ENCODE measurements at regions not wholly inside any gene's neighbourhood (a gene's known extent, or its start where the extent isn't known, plus 50 kb on each side); places are given as distances from the start of the nearest gene placed in this dataset.
"Not testable (repeated sequence)": the region's sequence is repeated elsewhere in the genome, so short reads cannot be mapped to it uniquely, and the experiment has no call there.

DNA sequence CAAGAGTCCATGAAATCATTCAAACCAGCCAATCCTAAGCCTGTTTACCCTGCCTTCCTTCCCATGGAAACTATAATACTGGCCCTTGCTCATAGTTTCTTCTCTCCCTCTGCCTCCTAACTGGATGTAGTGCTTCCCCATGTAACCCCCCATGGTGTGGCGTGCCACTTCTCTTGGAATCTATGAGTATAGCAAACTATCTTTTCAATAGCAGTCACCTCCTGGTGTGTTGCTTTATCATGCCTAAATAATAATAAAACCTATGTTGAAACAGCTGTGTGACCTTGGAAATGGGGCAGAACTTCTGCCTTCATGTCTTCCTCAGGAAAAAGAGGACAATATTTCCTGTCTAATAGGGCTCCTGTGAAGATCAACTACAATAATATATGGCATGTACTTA is 234.8 kb upstream of the EDNRA start:
- DNase-seq (ENCODE audit: low spot score) = no peak

DNA sequence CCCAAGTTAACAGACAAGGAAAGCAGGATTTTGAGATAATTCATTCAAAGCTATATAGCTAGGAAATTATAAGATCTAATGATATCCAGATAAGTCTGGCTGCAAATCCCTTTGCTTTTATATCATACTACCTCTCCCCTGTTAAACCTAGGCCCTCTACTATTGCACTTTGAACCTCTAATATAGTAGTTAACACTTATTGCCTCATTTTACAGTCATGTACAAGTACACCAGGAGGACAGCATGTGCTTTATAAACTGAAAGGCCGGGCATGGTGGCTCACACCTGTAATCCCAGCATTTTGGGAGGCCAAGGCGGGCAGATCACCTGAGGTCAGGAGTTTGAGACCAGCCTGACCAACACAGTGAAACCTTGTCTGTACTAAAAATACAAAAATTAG is 234.4 kb upstream of the EDNRA start:
- not testable (repeated sequence) for DNase-seq (ENCODE audit: low spot score)

DNA sequence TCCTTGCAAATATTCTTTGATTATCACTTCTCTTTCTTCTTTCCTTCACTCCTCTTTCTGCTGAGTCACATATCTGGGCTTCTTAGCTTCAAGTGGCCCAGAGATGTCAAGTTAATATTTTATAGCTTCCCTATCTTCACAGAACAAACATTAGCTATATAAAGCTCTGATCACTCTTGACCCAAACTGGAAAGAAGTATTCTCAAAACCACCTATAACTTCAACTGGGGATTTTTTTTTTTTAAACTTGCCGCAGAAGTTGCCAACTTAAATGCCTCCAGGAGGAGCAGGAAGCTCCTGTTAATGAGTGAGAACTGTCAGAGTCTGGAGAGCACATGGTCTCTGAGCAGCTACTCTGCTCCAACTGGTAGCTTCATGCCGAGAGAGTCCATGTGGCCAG is 233.3 kb upstream of the EDNRA start:
- DNase-seq (ENCODE audit: low spot score) = no peak

DNA sequence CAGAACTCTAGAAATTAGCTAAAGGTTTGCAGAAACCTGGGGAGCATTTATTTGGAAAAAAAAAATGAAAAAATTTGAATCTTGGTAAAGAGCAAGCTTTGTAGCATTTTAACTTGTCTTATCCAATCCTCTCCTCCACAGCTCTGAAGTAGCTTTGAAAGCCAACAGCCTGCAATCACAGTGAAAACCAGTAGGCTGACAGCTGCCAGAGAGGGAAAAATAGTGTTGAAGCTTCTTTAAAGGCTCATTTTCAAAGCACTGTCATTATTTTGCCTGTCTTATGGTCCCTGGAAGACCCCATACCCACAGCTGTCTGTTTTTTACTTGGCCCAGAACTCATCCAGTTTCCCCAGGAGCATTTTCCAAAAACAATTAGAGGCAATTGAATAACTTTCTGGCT is 230.8 kb upstream of the EDNRA start:
- DNase-seq (ENCODE audit: low spot score) = no peak

DNA sequence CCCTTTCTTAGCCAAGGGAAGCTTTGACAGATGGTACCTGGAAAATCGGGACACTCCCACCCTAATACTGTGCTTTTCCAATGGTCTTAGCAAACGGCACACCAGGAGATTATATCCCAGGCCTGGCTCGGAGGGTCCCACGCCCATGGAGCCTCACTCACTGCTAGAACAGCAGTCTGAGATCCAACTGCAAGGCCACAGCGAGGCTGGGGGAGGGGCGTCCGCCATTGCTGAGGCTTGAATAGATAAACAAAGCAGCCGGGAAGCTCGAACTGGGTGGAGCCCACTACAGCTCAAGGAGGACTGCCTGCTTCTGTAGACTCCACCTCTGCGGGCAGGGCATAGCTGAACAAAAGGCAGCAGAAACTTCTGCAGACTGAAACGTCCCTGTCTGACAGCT is 225.6 kb upstream of the EDNRA start:
- not testable (repeated sequence) for DNase-seq (ENCODE audit: low spot score)

DNA sequence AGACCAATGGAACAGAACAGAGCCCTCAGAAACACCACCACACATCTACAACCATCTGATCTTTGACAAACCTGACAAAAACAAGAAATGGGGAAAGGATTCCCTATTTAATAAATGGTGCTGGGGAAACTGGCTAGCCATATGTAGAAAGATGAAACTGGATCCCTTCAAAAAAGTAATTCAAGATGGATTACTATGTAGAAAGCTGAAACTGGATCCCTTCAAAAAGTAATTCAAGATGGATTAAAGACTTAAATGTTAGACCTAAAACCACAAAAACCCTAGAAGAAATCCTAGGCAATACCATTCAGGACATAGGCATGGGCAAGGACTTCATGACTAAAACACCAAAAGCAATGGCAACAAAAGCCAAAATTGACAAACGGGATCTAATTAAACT is 221.6 kb upstream of the EDNRA start:
- not testable (repeated sequence) for DNase-seq (ENCODE audit: low spot score)

DNA sequence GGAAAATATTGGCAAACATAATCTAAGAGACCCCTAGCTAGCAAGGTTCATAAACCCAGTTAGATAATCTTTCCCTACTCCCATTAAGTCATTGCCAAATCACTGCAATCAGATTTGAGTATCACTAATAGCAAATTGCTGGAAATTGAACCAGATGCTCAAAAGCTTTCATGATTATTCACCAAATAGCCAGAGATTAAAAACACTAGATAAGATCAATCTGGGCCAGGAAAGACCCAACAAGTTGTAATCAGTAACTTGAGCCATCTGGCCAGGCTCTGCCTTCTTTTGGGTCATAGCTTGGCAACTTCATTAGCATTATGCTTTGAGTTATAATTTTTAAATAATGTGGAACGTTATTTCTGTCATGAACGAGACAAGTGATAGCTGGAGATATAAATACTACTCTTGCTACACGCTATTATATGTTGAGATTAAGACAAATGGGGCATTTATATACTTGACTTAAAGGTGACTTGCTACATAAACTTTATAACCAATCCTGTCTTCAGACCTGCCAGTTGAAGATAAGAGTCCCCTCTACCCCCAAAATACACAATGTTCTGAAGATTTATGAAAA is 196.6 kb upstream of the EDNRA start:
- no peak for DNase-seq (ENCODE audit: low spot score)

DNA sequence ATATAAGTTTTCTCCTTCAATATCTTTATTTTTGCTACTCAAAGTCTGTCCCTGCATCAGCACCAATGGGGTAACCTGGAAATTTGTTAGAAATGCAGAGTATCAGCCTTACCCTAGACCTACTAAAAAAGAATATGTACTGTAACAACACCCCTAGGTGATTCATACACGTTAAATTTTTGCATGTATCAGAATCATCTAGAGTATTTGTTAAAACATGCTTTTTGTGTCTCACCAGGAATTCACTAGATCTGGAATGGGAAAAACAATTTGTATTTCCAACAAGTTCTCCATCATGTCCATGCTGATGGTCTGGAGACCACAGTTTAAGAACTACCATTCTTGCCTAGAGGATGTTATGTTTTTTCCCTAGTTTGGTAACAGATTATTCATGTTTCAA is 196.0 kb upstream of the EDNRA start:
- no peak for DNase-seq (ENCODE audit: low spot score)

DNA sequence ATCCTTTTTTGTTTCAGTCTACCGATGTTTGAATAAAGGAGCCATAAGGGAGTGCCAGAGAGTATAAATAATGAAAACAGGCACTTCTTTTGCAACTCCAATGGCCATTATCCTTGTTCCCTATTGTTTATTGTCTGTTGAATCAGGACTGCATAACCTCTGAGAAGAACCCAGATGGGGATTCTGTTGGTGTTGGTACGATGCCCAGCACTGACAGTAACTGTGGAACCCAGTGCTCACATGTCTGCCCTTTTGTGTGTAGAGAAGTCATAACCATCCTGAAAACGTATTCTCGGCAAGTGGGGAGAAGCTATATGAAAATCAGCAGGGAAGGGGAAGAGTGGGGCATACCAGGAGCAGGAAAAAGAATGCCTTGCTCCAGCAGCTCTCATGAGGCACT is 195.1 kb upstream of the EDNRA start:
- DNase-seq (ENCODE audit: low spot score) = no peak

DNA sequence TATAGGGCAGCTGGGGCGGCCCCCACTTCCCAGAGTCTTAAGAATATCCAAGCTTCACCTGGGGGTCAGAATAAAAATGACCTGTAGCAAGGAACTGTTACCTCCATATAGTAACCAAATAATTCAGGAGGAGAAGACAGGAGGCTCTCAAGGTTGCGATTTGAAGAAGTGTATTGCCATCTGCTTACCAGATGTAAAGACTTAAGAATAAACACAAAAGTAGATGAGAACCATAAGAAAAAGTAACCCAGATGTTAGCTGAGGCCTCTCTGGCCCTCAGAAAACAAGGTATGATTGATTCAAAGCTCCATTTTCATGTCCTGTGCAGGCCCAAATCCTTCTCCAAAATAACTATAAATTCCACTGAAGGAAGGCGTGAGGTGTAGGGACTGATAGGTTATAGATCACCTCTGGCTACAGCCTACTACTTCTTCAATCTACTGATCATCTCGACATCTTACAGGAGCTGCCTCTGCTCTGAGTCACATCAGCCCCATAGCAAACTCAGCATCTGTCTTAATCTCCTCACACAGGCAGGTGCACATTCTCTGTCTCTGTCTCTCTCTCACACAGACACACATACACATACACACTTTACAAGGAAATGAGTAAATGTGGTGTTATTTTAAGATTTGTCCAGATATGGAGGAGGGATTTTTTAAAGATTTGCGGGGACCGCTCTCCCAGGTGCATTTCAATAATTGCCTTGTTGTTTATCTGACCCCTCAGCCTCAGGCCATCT is 193.9 kb upstream of the EDNRA start:
- DNase-seq (ENCODE audit: low spot score) = no peak

DNA sequence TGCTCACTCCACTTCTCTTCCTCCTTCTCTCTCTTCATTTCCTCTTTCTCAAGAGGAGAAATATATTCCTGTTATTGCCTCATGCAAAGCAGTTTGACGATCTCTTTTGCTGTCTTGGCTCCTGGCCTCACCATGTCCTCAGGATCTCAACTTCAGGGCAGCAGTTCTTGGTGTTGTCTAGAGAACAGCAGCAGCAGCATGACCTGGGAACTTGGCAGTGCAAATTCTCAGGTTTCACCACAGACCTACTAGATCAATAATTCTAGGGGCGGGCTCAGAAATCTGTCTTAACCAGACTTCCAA is 193.4 kb upstream of the EDNRA start:
- no peak for DNase-seq (ENCODE audit: low spot score)

DNA sequence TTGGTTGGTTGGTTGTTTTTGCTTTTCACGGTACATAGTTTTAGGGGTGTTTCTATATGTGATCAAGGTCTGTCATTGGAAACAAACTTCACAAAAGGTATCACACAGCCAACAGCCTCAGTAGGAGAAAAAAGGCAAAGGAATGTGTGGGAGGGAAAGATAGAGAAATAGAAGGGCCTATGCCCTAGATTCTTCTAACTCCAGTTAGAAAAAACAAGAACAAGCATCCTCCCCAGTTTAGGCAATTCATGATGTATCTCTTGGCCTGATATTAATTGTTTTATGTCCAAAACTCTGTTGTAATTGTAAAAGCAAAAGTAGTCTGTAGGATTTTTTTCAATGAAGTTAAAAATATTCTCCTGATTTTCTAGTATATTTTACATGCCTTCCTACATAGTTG is 192.4 kb upstream of the EDNRA start:
- DNase-seq (ENCODE audit: low spot score) = no peak

DNA sequence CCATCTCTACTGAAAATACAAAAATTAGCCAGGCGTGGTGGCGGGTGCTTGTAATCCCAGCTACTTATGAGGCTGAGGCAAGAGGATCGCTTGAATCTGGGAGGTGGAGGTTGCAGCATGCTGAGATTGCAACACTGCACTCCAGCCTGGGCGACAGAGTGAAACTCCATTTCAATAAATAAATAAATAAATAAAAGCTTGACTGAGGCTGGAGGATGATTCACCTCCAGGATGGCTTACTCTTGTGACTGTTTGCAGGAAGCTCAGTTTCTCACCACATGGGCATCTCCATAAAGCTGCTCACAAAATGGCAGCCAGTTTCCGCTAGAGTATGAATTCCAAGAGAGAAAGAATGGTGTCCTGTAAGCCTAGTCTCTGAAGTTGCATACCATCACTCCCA is 191.7 kb upstream of the EDNRA start:
- no peak for DNase-seq (ENCODE audit: low spot score)

DNA sequence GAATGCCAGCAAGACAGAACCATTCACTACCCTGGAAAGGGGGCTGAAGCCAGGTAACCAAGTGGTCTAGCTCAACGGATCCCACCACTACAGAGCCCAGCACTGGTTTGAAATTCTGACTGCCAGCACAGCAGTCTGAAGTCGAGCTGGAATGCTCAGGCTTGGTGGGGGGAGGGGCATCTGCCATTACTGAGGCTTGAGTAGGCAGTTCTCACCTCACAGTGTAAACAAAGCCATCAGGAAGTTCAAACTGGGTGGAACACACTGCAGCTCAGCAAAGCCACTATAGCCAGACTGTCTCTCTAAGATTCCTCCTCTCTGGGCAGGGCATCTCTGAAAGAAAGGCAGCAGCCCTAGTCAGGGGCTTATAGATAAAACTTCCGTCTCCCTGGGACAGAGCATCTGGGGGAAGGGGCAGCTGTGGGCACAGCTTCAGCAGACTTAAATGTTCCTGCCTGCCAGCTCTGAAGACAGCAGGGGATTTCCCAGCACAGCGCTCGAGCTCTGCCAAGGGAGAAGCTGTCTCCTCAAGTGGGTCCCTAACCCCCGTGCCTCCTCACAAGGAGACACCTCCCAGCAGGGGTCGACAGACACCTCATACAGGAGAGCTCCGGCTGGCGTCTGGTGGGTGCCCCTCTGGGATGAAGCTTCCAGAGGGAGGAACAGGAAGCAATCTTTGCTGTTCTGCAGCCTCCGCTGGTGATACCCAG is 188.1 kb upstream of the EDNRA start:
- not testable (repeated sequence) for DNase-seq (ENCODE audit: low spot score)

DNA sequence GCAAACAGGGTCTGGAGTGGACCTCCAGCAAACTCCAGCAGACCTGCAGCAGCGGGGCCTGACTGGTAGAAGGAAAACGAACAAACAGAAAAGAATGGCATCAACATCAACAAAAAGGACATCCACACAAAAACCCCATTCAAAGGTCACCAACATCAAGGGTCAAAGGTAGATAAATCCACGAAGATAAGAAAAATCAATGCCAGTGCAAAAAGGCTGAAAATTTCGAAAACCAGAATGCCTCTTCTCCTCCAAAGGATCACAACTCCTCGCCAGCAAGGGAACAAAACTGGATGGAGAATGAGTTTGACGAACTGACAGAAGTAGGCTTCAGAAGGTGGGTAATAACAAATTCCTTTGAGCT is 187.6 kb upstream of the EDNRA start:
- not testable (repeated sequence) for DNase-seq (ENCODE audit: low spot score)

DNA sequence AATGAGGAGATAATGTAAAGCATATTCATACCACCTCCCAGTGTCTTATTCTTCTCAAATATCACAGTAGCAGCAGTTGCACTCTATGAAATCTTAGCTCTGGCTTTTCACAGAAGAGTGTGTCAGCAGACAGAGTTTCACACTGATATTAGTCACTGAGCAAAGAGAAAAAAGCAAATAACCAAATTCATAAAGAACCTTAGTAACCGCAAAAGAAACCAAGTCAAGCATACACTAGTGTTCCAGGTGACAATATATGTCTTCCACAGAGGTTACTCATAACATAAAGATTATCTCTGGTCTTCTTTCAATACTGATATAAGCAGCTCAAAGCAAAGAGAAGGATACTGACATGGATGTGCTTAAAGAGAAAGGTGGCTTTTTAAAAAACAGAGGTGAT is 181.7 kb upstream of the EDNRA start:
- no peak for DNase-seq (ENCODE audit: low spot score)

DNA sequence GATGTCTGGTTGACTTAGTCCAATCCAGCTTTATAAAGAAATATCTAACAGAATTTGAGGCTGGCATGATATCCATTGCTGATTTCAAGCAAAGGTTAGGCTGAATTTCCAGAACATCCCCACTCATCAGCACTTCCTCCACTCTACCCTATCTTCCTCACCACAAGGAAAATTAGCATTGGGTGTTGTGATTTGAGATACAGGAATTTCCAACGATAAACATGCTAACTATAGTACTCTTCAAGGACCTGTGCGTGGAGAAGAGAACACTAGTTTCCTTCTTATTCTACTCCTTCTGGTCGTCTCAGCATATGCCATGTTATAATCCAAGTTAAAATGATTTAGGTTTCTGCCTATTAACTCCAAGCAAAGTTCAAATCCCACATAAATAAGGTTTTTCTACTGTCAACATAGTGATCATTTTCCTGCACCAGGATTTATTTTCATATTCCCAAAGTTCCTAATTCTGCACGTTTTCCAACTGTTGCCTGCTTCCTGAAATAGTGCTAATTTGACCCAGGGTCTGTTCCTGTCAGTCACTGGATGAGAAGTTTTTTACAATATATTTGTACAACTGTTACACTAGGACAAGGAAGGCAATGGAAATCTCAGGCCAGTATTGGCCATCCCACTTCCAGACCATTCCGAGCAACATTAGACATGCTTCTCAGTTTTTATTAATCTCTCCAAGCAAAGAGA is 177.6 kb upstream of the EDNRA start:
- no peak for DNase-seq (ENCODE audit: low spot score)

DNA sequence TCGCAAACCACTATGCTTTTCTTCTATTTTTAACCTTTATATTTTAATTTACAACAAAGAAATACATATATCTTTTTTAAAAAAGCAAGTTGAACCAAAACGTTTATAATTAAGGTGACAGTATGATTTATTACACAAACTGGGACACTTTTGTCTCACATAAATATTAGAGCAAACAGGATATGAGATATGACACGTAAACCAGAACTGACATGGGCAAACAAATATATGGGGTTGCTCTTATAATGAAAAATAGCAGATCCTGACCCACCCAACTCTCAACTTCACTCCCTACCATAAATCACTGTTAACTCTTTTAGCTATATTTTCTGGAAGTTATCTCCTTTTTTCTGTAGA is 177.0 kb upstream of the EDNRA start:
- DNase-seq (ENCODE audit: low spot score) = no peak

DNA sequence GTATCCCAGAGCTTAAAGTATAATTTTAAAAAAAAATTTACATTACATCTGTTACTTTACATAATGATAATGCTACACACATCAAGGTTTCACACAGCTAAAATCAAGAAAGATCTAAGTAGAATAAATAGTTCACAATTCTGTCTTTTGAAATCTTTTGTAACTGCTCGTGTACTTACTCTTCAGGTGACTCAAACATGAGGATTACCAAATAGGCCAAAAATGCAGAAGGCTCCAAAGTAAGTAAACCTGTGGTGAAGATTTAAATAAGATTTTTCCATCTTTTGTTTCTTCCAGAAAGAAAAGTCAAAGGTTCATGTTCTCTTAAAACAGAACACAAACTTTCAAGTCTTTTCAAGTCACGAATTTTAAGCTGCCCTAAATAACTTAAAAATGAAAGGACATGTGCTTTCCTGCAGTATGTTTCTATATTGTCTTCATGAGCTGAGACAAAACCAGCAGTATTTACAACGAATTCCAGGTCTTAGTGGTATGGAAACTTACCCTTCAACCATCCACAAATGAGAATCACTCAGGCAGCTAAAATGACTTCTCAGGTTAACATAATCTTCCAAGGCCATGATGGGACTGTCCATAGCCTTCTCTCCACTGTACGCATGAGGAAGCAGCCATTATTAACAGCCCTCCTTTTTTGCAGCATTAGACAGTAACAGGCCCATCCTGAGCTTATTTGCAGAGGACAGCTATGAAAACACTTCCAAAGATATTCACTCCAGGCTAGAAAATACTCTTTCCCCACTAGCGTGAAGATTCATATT is 172.8 kb upstream of the EDNRA start:
- DNase-seq (ENCODE audit: low spot score) = no peak

DNA sequence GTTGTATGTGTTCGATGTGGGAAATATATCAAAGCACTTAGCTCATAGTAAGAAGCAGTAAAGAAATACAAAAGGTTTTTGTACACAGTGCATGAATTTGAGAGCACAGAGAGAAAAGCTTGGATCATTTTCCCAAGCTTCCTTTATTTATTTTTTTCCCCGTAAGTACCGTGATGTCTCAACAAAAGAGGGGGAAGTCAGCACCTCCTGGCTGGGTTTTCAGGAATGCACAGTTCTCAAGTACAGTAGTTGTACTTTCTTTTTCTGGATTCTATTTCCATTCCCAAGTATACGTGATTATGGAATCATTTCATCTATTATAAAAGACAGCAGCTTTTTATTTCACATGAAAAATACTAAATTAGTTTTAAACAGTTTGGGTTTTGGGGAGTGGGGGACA is 171.5 kb upstream of the EDNRA start:
- no peak for DNase-seq (ENCODE audit: low spot score)

DNA sequence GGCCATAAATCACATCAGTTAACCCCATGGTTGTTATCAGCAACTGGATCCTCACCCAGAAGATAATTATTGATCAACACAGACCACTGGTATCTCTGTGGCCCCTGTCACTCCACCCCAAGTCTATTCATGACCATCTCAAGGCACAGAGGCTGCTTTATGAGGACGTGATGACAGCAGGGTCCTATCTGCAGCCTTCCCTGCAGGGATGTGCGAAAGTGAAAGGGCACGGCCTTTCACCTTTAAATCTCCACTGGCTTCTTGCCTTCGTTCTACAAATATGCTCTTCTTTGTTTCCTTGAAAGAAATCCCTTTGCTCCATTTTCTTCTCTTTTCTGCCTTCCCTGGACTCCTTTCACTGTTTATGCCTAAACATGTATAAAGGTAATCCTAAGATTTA is 170.6 kb upstream of the EDNRA start:
- DNase-seq (ENCODE audit: low spot score) = no peak

DNA sequence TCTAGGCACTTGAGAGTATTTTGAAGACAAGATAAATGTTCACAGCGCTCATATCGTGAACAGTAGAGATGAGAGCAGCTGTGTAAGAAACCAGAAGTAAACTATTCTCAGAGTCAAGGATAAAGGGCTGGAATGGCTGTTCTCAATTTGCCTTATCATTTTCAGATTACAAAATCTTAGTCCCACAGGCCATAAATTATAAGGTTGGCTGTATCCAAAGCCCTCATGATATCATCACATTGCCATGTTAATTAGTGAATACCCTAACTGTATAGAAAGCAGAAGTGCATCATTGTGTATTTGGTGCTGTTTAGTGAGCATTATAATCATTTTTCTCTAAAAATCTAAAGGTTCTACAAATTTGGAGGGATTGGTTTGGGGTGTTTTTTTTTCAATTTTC is 168.9 kb upstream of the EDNRA start:
- DNase-seq (ENCODE audit: low spot score) = no peak
